SU-DHL-6 (cell line): ENCODE measurements at regions not wholly inside any gene's neighbourhood (a gene's known extent, or its start where the extent isn't known, plus 50 kb on each side); places are given as distances from the start of the nearest gene placed in this dataset.
"Not testable (repeated sequence)": the region's sequence is repeated elsewhere in the genome, so short reads cannot be mapped to it uniquely, and the experiment has no call there.

Experiments
- H2AFZ ChIP-seq: fragments of 200-600 bp; sonication (generic); 2 replicates; pipeline ENCODE4 v1.6.1; 2014; ENCODE audit warnings: low read depth, mild to moderate bottlenecking, moderate library complexity, mixed read lengths, antibody characterized with exemption, low read length; ENCODE audit not compliant: severe bottlenecking
- H3F3A ChIP-seq: fragments of 200-600 bp; shearing (Covaris generic); 2 replicates; pipeline ENCODE4 v1.6.0; 2016; ENCODE audit warnings: antibody characterized with exemption, mild to moderate bottlenecking; ENCODE audit not compliant: insufficient read depth
- H3K27ac ChIP-seq: fragments of 200-600 bp; sonication (generic); 2 replicates; pipeline ENCODE4 v1.5.1; 2016; ENCODE audit warnings: low read depth, mild to moderate bottlenecking, low read length, moderate library complexity, mixed read lengths
- H3K27me3 ChIP-seq: fragments of 200-600 bp; sonication (generic), shearing (Covaris generic); 2 replicates; pipeline ENCODE4 v1.6.0; 2014; ENCODE audit warnings: mild to moderate bottlenecking, low read length
- H3K36me3 ChIP-seq: fragments of 200-600 bp; sonication (generic); 2 replicates; pipeline ENCODE4 v1.6.1; 2014; ENCODE audit warnings: mild to moderate bottlenecking, low read length, mixed read lengths
- H3K4me2 ChIP-seq: fragments of 300-600, 200-600 bp; shearing (Covaris generic), sonication (generic); 2 replicates; pipeline ENCODE4 v1.6.0; 2014; ENCODE audit warnings: low read length, low read depth, mild to moderate bottlenecking; ENCODE audit not compliant: poor library complexity, severe bottlenecking
- H3K4me3 ChIP-seq: fragments of 200-600 bp; sonication (generic); 2 replicates; pipeline ENCODE4 v1.5.1; 2014; ENCODE audit warnings: antibody characterized with exemption, low read length, mild to moderate bottlenecking, mixed read lengths; ENCODE audit not compliant: insufficient read depth, poor library complexity, severe bottlenecking
- H3K79me2 ChIP-seq: fragments of 200-600 bp; sonication (generic); 2 replicates; pipeline ENCODE4 v1.6.1; 2014; ENCODE audit warnings: mild to moderate bottlenecking, low read length, moderate library complexity; ENCODE audit not compliant: insufficient read depth
- H3K9ac ChIP-seq: fragments of 200-600 bp; sonication (generic); 2 replicates; pipeline ENCODE4 v1.7.0; 2014; ENCODE audit warnings: mild to moderate bottlenecking, low read length
- H3K9me2 ChIP-seq: fragments of 200-600 bp; sonication (generic); replicated peaks from 2 replicates; pipeline ENCODE4 v1.6.1; 2014; ENCODE audit warnings: low read length; ENCODE audit not compliant: insufficient read depth
- H3K9me3 ChIP-seq: fragments of 200-600 bp; sonication (generic); 2 replicates; pipeline ENCODE4 v1.6.1; 2014; ENCODE audit warnings: low read length, mixed read lengths; ENCODE audit not compliant: insufficient read depth
- H4K20me1 ChIP-seq: fragments of 200-600 bp; sonication (generic); 2 replicates; pipeline ENCODE4 v1.6.1; 2014; ENCODE audit warnings: low read depth, mild to moderate bottlenecking, antibody characterized with exemption, low read length, moderate library complexity, mixed read lengths
- EZH2phosphoT487 ChIP-seq: fragments of 200-600 bp; sonication (generic), shearing (Covaris generic); conservative IDR thresholded peaks from 2 replicates; pipeline ENCODE4 v1.6.1; 2018; ENCODE audit warnings: mild to moderate bottlenecking, antibody characterized with exemption, low read length, moderate library complexity, mixed read lengths
- TF ChIP-seq, protein P1 (sequence below): fragments of 200-600 bp; sonication (generic); IDR thresholded peaks from one replicate; pipeline ENCODE4 v1.5.1; 2017; ENCODE audit warnings: antibody characterized with exemption, mild to moderate bottlenecking, low read length, moderate library complexity; ENCODE audit not compliant: insufficient read depth, poor library complexity, severe bottlenecking

DNA sequence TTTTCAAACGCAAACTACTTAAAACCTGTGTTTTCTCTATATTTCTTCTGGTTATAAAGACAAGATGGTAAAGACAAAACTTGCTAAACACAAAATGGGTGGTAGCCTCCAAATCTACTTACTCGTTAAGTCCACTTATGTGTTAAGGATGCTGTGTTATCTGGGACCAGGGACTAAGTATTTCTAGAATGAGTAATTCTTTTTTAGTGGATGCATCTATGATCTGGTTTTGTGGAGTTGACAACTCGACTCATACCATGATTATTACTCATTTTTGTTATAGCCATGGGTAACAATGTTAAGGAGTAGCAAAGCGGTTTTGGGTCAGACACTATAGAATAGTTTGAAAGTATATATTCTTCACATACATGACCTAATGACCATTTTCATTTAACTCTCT, 239.5 kb upstream of the FOXP2 start:
- Histone ChIP-seq H3K9me3 (no peaks in the 10 kb centered on the region), H3F3A (no peaks in the 10 kb centered on the region), H3K79me2 (no peaks in the 10 kb centered on the region)

DNA sequence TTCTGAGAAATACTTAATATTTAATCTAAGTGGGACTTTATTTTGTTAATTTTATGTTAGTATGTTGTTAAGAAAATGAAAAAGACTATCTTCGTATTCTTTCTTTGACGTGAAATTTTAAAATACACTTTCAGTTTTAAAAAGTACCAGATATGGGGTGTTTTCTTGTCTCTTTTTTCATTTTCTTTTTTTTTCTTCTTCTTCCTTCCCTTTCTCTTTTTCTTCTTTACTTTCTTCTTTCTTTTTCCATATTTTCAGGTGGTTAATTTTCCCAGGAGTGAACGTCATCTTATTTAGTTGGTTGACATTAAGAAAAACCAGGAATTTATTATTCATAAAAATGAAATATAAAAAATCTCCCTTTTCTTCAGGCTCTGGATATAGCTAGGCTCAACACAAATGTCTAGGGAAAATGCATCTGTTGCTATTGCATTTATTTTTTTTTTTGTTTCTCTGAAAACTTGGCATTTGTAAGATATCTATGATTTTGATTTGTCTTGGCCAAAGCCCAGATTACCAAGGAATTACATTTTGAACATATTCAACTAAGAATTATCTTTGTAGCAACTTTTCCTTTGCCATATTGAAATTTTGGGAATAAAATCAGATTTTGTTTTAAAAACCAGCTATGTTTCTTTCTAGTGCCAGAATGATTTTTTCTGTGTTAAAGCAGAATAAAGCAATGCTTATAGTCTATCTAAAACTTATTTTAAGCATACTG, 241.3 kb upstream of the FOXP2 start:
- Histone ChIP-seq H3K9me3 (no peaks in the 10 kb centered on the region), H3K27ac (no peak overlapping the region), H3K36me3 (no peaks in the 10 kb centered on the region), H2AFZ (no peak overlapping the region), H4K20me1 (no peaks in the 10 kb centered on the region), H3K4me3 (no peak overlapping the region), H3K9ac (no peak overlapping the region), H3K79me2 (no peaks in the 10 kb centered on the region), H3K4me2 (no peak overlapping the region), H3K27me3 (no peaks in the 10 kb centered on the region), H3F3A (no peaks in the 10 kb centered on the region), H3K9me2 (no peaks in the 10 kb centered on the region)
- no peak for TF ChIP-seq EZH2phosphoT487
- TF ChIP-seq, protein P1, sequence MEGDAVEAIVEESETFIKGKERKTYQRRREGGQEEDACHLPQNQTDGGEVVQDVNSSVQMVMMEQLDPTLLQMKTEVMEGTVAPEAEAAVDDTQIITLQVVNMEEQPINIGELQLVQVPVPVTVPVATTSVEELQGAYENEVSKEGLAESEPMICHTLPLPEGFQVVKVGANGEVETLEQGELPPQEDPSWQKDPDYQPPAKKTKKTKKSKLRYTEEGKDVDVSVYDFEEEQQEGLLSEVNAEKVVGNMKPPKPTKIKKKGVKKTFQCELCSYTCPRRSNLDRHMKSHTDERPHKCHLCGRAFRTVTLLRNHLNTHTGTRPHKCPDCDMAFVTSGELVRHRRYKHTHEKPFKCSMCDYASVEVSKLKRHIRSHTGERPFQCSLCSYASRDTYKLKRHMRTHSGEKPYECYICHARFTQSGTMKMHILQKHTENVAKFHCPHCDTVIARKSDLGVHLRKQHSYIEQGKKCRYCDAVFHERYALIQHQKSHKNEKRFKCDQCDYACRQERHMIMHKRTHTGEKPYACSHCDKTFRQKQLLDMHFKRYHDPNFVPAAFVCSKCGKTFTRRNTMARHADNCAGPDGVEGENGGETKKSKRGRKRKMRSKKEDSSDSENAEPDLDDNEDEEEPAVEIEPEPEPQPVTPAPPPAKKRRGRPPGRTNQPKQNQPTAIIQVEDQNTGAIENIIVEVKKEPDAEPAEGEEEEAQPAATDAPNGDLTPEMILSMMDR = no peak

More for the DNA sequence above, 239.5 kb upstream of the FOXP2 start:
- Histone ChIP-seq H3K27ac (no peak overlapping the region), H3K4me3 (no peak overlapping the region), H3K36me3 (no peaks in the 10 kb centered on the region), H3K4me2 (no peak overlapping the region), H3K9ac (no peak overlapping the region), H2AFZ (no peak overlapping the region), H3K27me3 (no peaks in the 10 kb centered on the region), H4K20me1 (no peaks in the 10 kb centered on the region), H3K9me2 (no peaks in the 10 kb centered on the region)
- TF ChIP-seq, protein P1 = no peak
- TF ChIP-seq EZH2phosphoT487 = no peak

- not testable (repeated sequence) for H3K9me3 ChIP-seq, H4K20me1 ChIP-seq, H3K27me3 ChIP-seq, H3K9ac ChIP-seq, H3K27ac ChIP-seq, H3K4me2 ChIP-seq, H3K36me3 ChIP-seq, H3K4me3 ChIP-seq, H3F3A ChIP-seq, H3K79me2 ChIP-seq, H3K9me2 ChIP-seq, H2AFZ ChIP-seq
Measured at GRCh38 chr7:114169389-114169788, 245.2 kb upstream of the FOXP2 start.

GRCh38 chr7:114160925-114161324, 242.1 kb upstream of the PPP1R3A start:
- Histone ChIP-seq H3K4me3 (no peak overlapping the region), H3K9me2 (no peaks in the 10 kb centered on the region), H3F3A (no peaks in the 10 kb centered on the region), H4K20me1 (no peaks in the 10 kb centered on the region), H3K27ac (no peak overlapping the region), H3K27me3 (no peaks in the 10 kb centered on the region), H3K9ac (no peak overlapping the region), H3K36me3 (no peaks in the 10 kb centered on the region), H3K4me2 (no peak overlapping the region), H3K9me3 (no peaks in the 10 kb centered on the region), H2AFZ (no peak overlapping the region), H3K79me2 (no peaks in the 10 kb centered on the region)
- TF ChIP-seq EZH2phosphoT487 = no peak
- TF ChIP-seq, protein P1 = no peak
